ENCODE measurements at regions not wholly inside any gene's neighbourhood (a gene's known extent, or its start where the extent isn't known, plus 50 kb on each side); places are given as distances from the start of the nearest gene placed in this dataset.

DNA sequence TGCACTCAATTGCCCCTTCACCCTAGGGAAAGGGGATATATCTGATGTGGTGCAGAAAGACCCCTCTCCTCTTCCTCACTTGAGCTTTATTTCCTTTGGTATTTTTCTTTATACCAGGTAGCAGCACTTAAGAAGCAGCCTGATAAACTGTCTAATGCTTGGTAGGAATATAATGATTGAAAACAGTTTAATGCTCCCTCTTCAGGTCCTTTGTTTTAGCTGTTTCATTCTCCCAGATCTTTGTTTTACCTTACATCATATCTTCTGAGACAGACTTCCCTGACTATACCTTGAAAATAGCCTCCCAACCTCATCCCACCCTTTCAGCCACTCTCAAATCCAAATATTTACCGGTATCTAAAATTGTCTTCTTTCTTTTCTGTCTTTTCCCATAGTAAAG is 87.9 kb downstream of the NUDT12 start:
- TF ChIP-seq, protein P1, sequence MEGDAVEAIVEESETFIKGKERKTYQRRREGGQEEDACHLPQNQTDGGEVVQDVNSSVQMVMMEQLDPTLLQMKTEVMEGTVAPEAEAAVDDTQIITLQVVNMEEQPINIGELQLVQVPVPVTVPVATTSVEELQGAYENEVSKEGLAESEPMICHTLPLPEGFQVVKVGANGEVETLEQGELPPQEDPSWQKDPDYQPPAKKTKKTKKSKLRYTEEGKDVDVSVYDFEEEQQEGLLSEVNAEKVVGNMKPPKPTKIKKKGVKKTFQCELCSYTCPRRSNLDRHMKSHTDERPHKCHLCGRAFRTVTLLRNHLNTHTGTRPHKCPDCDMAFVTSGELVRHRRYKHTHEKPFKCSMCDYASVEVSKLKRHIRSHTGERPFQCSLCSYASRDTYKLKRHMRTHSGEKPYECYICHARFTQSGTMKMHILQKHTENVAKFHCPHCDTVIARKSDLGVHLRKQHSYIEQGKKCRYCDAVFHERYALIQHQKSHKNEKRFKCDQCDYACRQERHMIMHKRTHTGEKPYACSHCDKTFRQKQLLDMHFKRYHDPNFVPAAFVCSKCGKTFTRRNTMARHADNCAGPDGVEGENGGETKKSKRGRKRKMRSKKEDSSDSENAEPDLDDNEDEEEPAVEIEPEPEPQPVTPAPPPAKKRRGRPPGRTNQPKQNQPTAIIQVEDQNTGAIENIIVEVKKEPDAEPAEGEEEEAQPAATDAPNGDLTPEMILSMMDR (IDR thresholded peaks at IDR 0.05; ENCODE audit: insufficient read depth, low read depth, low read length): no peak
- TF ChIP-seq EZH2 (IDR thresholded peaks at IDR 0.05; ENCODE audit: insufficient read depth, low read length): no peak

All from astrocyte (in vitro differentiated cells and primary cell).